GM06990 (cell line): ENCODE measurements at regions not wholly inside any gene's neighbourhood (a gene's known extent, or its start where the extent isn't known, plus 50 kb on each side); places are given as distances from the start of the nearest gene placed in this dataset.

Source experiments
- DNase-seq: peaks from one replicate; pipeline ENCODE4 v3.0.0-alpha.2; 2011; ENCODE audit not compliant: insufficient read length; ENCODE audit errors: extremely low read depth
- H3K27me3 ChIP-seq: replicated peaks from 2 replicates; pipeline ENCODE4 v1.6.0; 2011; ENCODE audit warnings: low read length; ENCODE audit not compliant: control insufficient read depth, insufficient read depth
- H3K36me3 ChIP-seq: 2 replicates; pipeline ENCODE4 v1.5.1; 2011; ENCODE audit warnings: low read length; ENCODE audit not compliant: control insufficient read depth, insufficient read depth
- H3K4me3 ChIP-seq: replicated peaks from 2 replicates; pipeline ENCODE4 v1.5.1; 2011; ENCODE audit warnings: low read depth, mild to moderate bottlenecking, control low read depth, low read length
- TF ChIP-seq, protein P1 (sequence below): IDR thresholded peaks from 2 replicates; pipeline ENCODE4 v1.5.1; 2011; ENCODE audit warnings: low read length, control low read depth, mild to moderate bottlenecking, inconsistent platforms; ENCODE audit not compliant: insufficient read depth, poor library complexity, severe bottlenecking

- no peak for DNase-seq
- Histone ChIP-seq H3K36me3 (no peaks in the 10 kb centered on the region), H3K27me3 (no peaks in the 10 kb centered on the region), H3K4me3 (no peak overlapping the region)
- TF ChIP-seq, protein P1, sequence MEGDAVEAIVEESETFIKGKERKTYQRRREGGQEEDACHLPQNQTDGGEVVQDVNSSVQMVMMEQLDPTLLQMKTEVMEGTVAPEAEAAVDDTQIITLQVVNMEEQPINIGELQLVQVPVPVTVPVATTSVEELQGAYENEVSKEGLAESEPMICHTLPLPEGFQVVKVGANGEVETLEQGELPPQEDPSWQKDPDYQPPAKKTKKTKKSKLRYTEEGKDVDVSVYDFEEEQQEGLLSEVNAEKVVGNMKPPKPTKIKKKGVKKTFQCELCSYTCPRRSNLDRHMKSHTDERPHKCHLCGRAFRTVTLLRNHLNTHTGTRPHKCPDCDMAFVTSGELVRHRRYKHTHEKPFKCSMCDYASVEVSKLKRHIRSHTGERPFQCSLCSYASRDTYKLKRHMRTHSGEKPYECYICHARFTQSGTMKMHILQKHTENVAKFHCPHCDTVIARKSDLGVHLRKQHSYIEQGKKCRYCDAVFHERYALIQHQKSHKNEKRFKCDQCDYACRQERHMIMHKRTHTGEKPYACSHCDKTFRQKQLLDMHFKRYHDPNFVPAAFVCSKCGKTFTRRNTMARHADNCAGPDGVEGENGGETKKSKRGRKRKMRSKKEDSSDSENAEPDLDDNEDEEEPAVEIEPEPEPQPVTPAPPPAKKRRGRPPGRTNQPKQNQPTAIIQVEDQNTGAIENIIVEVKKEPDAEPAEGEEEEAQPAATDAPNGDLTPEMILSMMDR, result no peak
Measured at GRCh38 chr10:2263561-2263960, 526.2 kb upstream of the ADARB2 start.

DNA sequence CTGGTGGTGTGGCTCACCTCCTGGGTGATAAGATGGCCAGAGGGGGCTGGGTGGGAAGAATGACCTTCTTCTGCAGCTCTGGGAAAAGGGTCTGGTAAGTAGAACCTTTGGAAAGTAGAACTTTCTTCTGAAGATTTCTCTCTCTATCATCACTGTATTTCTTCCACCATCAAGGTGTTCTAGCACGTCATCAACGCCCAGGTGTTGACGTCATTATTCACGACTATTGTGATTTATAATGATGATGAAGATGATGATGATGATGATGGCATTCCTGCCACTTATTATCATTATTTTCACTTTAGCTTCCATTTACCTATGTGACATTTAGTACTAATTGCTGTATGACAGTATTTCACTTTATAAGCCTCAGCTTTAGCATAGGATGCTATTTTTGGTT is 525.6 kb upstream of the ADARB2 start:
- no peaks in the 10 kb centered on the region for H3K36me3 ChIP-seq
- no peaks in the 10 kb centered on the region for H3K27me3 ChIP-seq
- H3K4me3 ChIP-seq, result no peak overlapping the region
- no peak for DNase-seq
- TF ChIP-seq, protein P1, result no peak

DNA sequence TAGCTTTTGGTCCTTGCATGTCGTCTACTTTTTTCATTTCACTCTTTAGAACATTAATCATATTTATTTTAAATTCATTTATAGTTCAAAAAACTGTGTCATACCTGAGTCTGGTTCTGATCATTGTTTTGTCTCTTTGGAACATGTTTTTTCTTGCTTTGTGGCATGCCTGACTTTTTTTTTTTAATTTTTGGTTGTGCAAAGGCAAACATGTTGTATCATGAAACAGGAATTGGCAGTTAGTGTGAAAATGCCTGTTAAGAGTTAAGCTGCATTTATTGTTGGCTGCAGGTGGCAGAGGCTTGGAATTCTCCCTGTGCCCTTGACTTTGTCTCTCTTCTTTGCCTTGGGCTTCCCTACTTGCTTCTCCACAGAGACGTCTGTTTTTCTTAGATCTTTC is 525.0 kb upstream of the ADARB2 start:
- Histone ChIP-seq H3K27me3 (no peaks in the 10 kb centered on the region), H3K36me3 (no peaks in the 10 kb centered on the region), H3K4me3 (no peak overlapping the region)
- TF ChIP-seq, protein P1, result no peak
- DNase-seq, result no peak

GRCh38 chr10:2256241-2256640 is 518.9 kb upstream of the ADARB2 start:
- TF ChIP-seq, protein P1, result no peak
- no peaks in the 10 kb centered on the region for H3K36me3 ChIP-seq
- H3K27me3 ChIP-seq, result no peaks in the 10 kb centered on the region
- no peak overlapping the region for H3K4me3 ChIP-seq
- no peak for DNase-seq

- Histone ChIP-seq H3K4me3 (no peak overlapping the region), H3K36me3 (no peaks in the 10 kb centered on the region), H3K27me3 (no peaks in the 10 kb centered on the region)
- DNase-seq, result no peak
- TF ChIP-seq, protein P1, result no peak
Measured at GRCh38 chr10:2252096-2252495, 514.8 kb upstream of the ADARB2 start.

DNA sequence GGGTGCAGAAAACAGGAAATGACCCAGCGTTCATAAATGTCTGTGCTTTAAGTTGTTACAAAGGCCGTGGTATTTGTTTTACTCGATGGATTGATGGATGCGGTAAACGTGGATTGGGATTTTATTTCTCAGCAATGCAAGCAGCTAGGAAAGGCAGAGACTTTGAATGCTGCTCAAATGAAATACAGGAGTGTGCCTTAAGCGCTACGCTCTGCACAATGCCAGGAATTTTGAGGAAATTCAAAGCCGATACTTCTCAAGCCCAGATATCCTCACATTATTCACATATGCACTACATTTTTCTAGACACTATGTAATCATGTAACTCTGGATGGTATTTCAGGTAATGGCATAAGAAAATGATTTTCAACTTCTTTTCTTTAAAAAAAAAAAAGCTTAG is 514.3 kb upstream of the ADARB2 start:
- TF ChIP-seq, protein P1, result no peak
- Histone ChIP-seq H3K4me3 (no peak overlapping the region), H3K36me3 (no peaks in the 10 kb centered on the region), H3K27me3 (no peaks in the 10 kb centered on the region)
- no peak for DNase-seq
